Glutamatergic neuron (in vitro differentiated cells): ENCODE measurements at regions not wholly inside any gene's neighbourhood (a gene's known extent, or its start where the extent isn't known, plus 50 kb on each side); places are given as distances from the start of the nearest gene placed in this dataset.

Experiments used
- DNase-seq: peaks from one replicate; pipeline ENCODE4 v3.0.0; 2022
- H3K27ac Mint-ChIP-seq: one replicate; pipeline ENCODE4 v1.8.0; 2020; ENCODE audit warnings: mild to moderate bottlenecking, mixed read lengths, inconsistent platforms; ENCODE audit not compliant: unreplicated experiment
- H3K27me3 Mint-ChIP-seq: one replicate; pipeline ENCODE4 v1.8.0; 2020; ENCODE audit warnings: mild to moderate bottlenecking, moderate library complexity, mixed read lengths, inconsistent platforms; ENCODE audit not compliant: unreplicated experiment
- H3K36me3 Mint-ChIP-seq: one replicate; pipeline ENCODE4 v1.8.0; 2020; ENCODE audit warnings: mild to moderate bottlenecking, mixed read lengths, inconsistent platforms; ENCODE audit not compliant: unreplicated experiment
- H3K4me1 Mint-ChIP-seq: one replicate; pipeline ENCODE4 v1.8.0; 2020; ENCODE audit warnings: mild to moderate bottlenecking, low read depth, mixed read lengths, inconsistent platforms; ENCODE audit not compliant: unreplicated experiment
- H3K4me3 Mint-ChIP-seq: one replicate; pipeline ENCODE4 v1.8.0; 2020; ENCODE audit warnings: mild to moderate bottlenecking, mixed read lengths, inconsistent platforms; ENCODE audit not compliant: unreplicated experiment
- H3K9me3 Mint-ChIP-seq: one replicate; pipeline ENCODE4 v1.8.0; 2020; ENCODE audit warnings: mild to moderate bottlenecking, moderate library complexity, mixed read lengths, inconsistent platforms; ENCODE audit not compliant: unreplicated experiment
- TF ChIP-seq, protein P1 (sequence below): fragments of 200-600 bp; sonication (generic); IDR thresholded peaks from one replicate; pipeline ENCODE4 v1.5.0; 2021; ENCODE audit not compliant: partially characterized antibody, unreplicated experiment

DNA sequence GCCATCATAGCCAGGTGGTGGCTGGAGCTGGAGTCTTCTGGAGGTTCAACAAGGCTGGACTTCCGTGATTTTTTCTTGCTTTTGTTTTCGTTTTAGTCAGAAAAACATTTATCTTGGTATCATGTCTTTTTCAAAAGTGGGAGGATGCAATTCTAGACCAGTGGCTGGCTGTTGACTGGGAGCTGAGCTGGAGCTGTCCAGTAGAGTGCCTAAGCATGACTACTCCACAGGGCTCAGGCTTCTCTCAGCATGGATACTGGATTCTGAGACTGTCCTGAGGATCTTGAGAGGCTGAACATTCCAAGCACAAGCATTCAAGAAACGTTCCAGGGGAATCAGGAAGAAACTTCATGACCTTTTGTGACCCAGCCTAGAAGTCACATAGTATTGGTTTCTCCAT, 598.1 kb downstream of the MID1IP1 start:
- Mint-ChIP-seq H3K9me3 (peaks cover 3% of the 10 kb centered on the region), H3K4me1 (peaks cover 20% of the 10 kb centered on the region), H3K4me3 (no peak overlapping the region), H3K27ac (no peak overlapping the region), H3K36me3 (no peaks in the 10 kb centered on the region), H3K27me3 (peaks cover 2% of the 10 kb centered on the region)
- TF ChIP-seq, protein P1, sequence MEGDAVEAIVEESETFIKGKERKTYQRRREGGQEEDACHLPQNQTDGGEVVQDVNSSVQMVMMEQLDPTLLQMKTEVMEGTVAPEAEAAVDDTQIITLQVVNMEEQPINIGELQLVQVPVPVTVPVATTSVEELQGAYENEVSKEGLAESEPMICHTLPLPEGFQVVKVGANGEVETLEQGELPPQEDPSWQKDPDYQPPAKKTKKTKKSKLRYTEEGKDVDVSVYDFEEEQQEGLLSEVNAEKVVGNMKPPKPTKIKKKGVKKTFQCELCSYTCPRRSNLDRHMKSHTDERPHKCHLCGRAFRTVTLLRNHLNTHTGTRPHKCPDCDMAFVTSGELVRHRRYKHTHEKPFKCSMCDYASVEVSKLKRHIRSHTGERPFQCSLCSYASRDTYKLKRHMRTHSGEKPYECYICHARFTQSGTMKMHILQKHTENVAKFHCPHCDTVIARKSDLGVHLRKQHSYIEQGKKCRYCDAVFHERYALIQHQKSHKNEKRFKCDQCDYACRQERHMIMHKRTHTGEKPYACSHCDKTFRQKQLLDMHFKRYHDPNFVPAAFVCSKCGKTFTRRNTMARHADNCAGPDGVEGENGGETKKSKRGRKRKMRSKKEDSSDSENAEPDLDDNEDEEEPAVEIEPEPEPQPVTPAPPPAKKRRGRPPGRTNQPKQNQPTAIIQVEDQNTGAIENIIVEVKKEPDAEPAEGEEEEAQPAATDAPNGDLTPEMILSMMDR: no peak
- DNase-seq: no peak

DNA sequence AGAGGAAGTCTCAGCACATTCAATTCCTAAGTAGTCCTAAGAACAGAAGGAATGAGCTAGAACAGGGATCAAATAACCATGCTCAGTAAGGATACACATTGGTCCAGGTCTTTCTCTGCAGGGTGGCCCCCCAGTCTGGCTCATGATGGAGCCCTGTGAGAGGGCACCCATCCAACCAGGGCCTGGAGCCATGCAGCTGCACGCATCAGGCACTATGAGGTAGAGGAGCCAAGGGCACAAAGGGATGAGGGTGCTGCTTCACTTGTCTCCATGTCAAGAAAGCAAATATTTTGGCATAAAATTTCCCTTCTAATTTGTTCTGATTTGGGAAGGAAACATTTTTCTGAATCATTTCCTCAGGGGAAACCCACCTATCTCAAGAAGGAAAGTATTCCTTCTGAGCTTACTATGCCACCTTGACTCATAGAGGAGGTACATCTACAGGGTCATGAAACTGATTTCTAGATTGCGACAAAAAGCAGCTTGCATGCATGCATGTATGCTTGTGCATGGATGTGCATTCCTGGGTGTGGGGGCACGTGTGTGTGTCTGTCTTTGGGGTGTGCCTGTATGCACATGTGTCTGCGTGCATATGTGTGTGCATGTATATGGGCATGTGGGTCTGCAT, 600.3 kb downstream of the MID1IP1 start:
- Mint-ChIP-seq H3K36me3 (no peaks in the 10 kb centered on the region), H3K4me1 (peaks cover 4% of the 10 kb centered on the region), H3K27ac (no peak overlapping the region), H3K4me3 (no peak overlapping the region), H3K9me3 (no peaks in the 10 kb centered on the region), H3K27me3 (peaks cover under 1% of the 10 kb centered on the region)
- no peak for DNase-seq
- TF ChIP-seq, protein P1: no peak

DNA sequence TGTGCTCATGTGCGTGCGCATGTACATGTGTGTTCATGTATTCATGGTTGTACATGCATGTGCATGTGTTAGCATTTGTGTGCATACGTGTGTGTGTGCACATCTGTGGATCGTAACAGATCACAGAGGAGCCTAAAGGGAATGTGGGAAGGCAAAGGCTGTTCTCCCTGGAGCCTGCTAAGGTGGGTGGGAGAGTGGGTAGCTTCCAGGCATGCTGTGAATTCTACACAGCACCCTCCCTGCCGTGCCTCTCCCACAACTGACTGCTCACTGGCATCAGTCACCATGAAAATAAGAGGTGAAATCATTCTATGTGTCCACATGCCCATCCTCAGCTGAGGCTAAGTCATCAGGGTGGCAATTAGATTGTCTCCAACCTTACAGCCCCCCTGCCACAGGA, 600.9 kb downstream of the MID1IP1 start:
- peaks cover 1% of the 10 kb centered on the region for H3K4me1 Mint-ChIP-seq
- H3K36me3 Mint-ChIP-seq: no peaks in the 10 kb centered on the region
- no peaks in the 10 kb centered on the region for H3K9me3 Mint-ChIP-seq
- DNase-seq: no peak
- no peaks in the 10 kb centered on the region for H3K27me3 Mint-ChIP-seq
- TF ChIP-seq, protein P1: no peak
- H3K27ac Mint-ChIP-seq: no peak overlapping the region
- H3K4me3 Mint-ChIP-seq: no peak overlapping the region

DNA sequence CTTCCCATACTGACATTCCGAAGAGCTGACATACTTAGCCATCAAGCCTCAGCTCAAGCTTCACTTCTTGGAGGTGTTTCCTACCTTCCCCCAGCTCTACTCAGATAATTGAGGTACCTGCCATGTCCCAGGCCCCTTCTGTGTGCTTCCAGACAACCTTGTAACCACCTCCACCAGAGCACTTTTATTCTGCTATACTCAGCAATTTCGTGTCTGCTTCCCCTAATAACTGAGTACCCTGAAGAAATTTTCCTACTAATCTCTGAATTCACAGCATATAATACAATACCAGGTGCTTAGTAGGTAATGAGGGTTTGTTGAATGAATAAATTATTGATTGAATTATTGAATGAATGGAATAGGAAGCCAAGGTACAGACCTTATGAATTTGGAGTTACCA, 605.5 kb downstream of the MID1IP1 start:
- H3K36me3 Mint-ChIP-seq: no peaks in the 10 kb centered on the region
- no peak overlapping the region for H3K27ac Mint-ChIP-seq
- H3K9me3 Mint-ChIP-seq: no peaks in the 10 kb centered on the region
- H3K4me1 Mint-ChIP-seq: peaks cover 1% of the 10 kb centered on the region
- no peak for DNase-seq
- TF ChIP-seq, protein P1: no peak
- H3K27me3 Mint-ChIP-seq: peaks cover 1% of the 10 kb centered on the region
- H3K4me3 Mint-ChIP-seq: no peak overlapping the region

DNA sequence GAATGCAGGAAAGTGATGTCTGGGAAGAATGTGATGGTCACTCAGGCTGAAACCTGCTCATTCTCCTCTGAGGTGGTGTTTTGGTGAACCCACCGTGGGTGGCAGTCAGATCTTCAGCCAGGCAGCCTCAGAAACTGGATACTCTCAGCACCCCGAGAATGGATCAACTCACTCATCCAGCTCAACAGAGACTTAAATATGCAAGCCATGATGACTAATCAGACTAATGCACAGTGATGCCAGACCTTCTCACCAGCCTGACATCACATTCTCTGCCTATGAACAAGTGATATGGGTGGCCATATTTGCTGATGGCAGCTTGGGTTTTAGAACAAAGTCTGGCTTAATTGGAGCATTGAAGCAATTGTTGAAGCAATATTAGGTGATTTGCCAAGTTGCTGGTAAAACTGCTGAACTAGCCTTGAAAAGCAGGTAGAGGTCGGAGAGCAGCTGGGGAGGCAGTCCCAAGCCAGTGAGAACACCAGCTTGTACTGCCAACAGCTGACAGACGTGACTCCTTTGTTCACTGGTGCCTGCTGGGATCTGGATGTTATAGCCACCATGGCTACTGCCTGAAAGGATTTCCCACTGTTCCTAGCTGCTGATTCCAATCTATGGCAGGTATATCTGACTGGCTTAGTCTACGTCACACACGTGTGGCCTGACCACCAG, 608.1 kb downstream of the MID1IP1 start:
- Mint-ChIP-seq H3K27me3 (peaks cover 1% of the 10 kb centered on the region), H3K4me1 (peaks cover 1% of the 10 kb centered on the region), H3K36me3 (no peaks in the 10 kb centered on the region), H3K27ac (no peak overlapping the region), H3K9me3 (no peaks in the 10 kb centered on the region), H3K4me3 (no peak overlapping the region)
- DNase-seq: no peak
- TF ChIP-seq, protein P1: no peak
